Activated naive CD4-positive, alpha-beta T cell treated with anti-CD3 and anti-CD28 coated beads, Interleukin-2, amount 50 U/mL, for 16 hours (primary cell): ENCODE measurements at regions not wholly inside any gene's neighbourhood (a gene's known extent, or its start where the extent isn't known, plus 50 kb on each side); places are given as distances from the start of the nearest gene placed in this dataset.
A peak's percentile ranks its signal among the peaks of the same experiment; 100 is the strongest.
"Not testable (repeated sequence)": the region's sequence is repeated elsewhere in the genome, so short reads cannot be mapped to it uniquely, and the experiment has no call there.

ENCODE experiments used
- DNase-seq: peaks from one replicate; pipeline ENCODE4 v3.0.0-alpha.2; 2020

DNA sequence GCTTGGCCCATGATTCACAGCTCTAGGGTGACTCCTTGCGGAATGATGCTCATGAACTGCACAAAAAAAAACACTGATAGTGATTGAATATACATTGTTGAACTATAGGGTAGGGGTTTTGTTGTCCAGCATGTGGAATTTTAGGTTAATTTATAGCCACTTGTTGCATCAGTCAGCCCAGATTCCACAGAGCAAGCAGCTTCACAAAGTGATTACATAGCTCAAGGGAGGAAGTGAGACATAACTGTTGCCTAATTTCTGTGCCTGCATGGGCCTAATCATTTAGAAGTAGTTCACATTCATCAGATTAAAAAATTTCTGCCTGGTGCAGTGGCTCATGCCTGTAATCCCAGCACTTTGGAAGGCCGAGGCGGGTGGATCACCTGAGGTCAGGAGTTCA, 142.2 kb upstream of the ZNF722 start:
- not testable (repeated sequence) for DNase-seq

- no peak for DNase-seq
Measured at GRCh38 chr7:63867127-63867526, 131.5 kb upstream of the ZNF722 start.

GRCh38 chr7:63874242-63874641, 124.4 kb upstream of the ZNF722 start:
- DNase-seq = not testable (repeated sequence)

- no peak for DNase-seq
Measured at GRCh38 chr7:63876707-63877322, 121.8 kb upstream of the ZNF722 start.

- no peak for DNase-seq
Measured at GRCh38 chr7:63887031-63887430, 111.6 kb upstream of the ZNF722 start.

DNA sequence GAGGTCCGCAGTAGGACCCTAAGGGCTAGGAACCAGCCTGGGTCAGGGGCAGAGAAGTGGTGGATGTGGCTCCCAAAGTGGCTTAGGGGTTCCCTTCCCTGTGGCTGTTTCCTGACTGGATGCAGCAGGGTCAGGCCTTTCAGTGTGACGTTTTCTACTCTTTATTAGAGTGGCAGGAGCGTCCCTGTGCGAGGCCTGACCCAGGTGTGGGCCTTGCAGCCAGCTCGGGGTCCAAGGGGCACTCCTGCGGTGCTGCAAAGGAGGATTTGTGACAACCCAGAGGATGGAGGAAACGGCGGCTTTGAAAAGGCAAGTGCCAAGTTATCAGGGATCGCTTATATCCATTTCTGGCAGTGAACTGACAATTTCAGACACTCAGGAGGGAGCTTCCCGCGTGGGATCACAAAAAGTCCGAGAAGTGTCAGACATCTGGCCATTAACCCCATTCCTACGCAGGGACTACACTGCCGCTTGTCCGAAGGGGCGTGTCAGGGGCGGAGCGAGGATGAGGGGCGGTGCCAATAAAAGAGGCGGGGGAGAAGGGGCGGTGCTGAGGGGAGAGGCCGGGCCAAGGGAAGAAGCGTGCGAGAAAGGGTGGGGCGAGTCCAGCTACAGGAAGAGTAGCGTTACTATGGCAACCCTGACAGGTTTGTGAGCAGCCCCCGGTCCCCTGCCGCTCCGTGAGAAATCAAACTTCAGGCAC, 98.8 kb upstream of the ZNF722 start:
- DNase-seq = peak; percentile 81

GRCh38 chr7:63900394-63901203, 98.0 kb upstream of the ZNF722 start:
- peak; percentile 93 for DNase-seq

DNA sequence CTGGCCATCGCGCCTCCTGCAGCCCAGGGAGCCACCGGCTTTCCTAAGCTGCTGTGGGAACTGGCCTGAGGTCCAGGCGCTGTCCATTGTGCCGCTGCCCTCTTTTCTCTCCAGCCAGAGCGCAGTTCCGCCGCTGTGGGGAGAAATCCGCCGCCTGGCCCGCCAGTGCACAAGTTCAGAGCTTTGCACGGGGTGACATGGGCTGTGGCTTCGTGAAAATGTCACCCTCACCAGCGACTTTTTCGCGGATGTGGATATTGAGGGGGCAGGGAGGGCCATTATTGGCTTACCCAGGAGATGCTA, 97.5 kb upstream of the ZNF722 start:
- not testable (repeated sequence) for DNase-seq

- no peak for DNase-seq
Measured at GRCh38 chr7:63918986-63919385, 79.7 kb upstream of the ZNF722 start.

- DNase-seq = peak; percentile 18
Measured at GRCh38 chr7:63925262-63925625, 73.4 kb upstream of the ZNF722 start.

- peak; percentile 93 for DNase-seq
Measured at GRCh38 chr7:63925626-63926460, 72.8 kb upstream of the ZNF722 start.

DNA sequence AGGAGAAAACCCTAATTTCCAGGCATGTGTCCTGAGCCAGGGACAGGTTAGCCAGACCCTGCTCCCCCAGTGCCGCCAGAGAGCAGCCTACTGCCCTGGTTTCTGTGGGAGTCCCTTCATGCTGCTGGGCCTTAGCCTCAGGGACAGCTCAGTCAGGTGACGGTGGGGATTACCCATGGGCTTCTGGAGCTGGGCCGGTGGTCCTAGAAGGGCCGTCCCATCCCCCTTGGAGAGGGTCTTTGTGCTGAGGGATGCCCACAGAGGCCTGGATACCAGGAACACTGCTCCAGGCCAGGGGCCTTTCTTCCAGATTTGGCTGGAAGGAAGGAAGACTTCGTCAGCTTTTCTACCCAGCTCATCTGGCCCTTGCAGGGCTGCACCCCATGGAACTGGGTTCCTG, 71.4 kb upstream of the ZNF722 start:
- DNase-seq = no peak

DNA sequence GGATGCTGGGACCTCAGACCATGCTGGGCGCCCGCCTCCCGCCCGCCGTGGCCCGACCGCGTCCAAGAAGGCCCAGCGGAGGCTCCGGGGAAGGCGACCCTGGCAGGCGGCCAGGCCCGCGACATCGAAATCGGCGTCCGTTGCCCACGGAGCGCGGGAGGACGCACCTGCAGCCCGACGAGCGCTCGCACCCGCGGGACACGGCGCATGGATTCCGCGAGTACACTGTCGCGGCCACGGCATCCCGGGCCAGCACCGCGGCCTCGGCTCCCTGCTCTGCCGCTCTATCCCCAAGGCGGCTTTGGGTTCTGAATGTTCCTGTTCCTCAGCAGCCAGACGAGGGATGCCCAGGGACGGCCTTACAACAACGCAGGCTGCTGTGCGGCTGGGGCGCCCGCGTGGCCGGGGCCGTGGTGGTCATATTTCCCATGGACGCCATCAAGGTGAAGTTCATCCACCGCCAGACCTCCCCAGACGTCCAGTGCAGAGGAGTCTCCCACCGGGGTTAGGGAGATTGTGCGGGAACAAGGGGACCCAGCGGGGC, 67.5 kb upstream of the ZNF722 start:
- DNase-seq = no peak

- DNase-seq = no peak
Measured at GRCh38 chr7:63931985-63932577, 66.6 kb upstream of the ZNF722 start.
